Stimulated activated CD4-positive, alpha-beta T cell treated with anti-CD3 and anti-CD28 coated beads, Interleukin-2, amount 100 ng/mL, for 4 hours (primary cell): ENCODE measurements at regions not wholly inside any gene's neighbourhood (a gene's known extent, or its start where the extent isn't known, plus 50 kb on each side); places are given as distances from the start of the nearest gene placed in this dataset.

Experiments used
- DNase-seq: peaks from one replicate; pipeline ENCODE4 v3.0.0-alpha.2; 2020; ENCODE audit warnings: low read depth

GRCh38 chr12:116381744-116382685, 104.5 kb upstream of the MED13L start:
- DNase-seq = no peak

DNA sequence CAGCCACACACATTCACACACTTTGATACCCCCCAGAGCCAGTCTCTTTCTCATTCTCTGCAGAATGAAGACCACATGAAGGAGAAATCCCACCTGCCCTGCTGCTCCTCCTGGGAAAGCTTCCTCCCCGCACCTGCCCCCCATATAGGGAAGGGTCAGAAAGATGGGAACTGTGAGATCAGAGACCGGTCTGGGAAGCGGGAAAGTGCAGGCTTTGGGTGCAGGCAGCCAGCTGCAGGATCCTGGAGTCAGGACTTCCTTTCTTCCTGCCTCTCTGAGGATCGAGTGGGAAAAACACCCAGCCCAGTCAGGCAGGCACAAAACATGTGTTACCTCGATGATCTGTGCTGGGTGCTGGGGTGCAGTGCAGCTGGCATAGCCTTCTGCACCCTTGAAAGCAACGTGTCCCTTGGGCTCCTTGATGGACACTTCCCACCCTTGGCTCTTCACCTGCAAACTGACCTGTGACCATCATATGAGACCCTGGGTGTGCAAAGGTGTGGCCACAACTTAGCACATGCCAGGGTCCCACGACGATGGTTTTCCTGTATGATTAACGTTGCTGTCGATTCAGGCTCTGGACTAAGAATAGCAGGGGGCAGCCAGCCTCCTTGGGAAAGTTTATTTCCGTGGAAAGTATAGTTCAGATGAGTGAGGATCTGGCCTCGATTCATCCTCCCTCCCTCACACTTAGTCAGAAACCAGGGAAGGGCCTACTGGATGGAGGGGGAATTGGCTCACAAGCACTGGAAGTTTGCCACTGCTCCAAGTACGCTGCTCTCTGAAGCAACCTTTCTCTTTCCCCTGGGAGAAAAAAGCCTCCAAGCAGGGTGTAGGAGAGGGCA, 105.4 kb upstream of the MED13L start:
- no peak for DNase-seq

GRCh38 chr12:116384175-116384574, 106.7 kb upstream of the MED13L start:
- no peak for DNase-seq

DNA sequence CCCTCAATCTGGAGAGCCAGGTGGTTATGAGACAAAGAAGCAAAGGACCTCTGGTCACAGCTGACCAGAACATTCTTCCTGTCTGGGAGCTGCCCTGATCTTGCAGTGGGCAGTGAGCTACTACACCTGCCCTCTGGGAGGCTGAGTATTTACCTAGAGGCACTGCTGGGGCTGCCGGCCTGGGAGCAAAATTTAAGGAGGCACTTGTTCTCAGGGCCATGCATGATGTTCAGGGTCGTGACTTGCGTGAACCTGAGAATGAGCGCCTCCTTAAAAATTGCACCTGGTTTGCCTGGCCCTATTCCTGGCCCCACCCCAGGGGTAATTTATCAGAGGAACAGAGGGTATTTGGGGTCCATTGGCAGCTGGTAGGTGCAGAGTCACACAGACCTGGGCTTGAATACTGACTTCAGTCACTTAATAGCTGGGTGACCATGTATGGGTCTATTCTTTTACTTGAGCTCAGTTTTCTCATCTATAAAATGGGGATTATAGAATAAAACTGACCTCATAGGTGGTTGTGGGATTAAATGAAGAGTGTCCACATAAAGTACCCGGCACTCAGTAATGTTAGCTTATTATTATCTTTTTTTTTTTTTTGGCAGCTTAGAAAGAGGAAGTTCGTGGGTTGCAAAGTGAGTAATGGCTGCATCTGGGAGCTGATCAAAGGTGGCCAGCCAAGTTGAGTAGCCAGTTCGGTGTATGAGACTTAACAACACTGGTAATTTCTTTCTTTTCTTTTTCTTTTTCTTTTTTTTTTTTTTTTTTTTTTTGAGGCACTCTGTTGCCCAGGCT, 107.4 kb upstream of the MED13L start:
- no peak for DNase-seq

DNA sequence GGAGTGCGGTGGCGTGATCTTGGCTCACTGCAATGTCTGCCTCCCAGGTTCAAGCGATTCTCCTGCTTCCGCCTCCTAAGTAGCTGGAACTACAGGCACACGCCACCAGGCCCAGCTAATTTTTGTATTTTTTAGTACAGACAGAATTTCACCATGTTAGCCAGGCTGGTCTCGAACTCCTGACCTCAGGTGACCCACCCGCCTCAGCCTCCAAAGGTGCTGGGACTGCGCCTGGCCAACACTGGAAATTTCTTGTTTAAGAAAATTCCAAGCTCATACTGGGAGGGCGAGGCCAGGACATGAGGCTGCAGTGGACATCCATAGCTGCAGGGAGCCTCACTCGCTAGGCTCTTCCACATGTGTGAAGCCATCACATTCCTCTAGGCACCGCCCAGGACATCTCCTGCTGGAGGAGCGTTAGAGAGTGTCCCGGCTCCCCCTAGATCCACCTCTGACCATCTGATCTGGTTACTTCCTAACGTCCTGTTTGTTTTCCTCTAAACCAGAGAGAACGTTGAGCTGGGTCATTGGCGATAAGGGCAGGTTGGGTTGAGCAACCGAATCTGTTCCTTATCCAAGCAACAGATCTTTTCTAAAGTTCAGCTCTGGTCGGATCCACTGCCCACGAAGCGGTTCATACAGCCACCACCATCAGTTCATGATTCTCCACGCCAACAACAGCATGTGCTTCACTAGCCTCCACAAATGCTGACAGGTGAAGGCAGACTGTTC, 108.2 kb upstream of the MED13L start:
- no peak for DNase-seq

DNA sequence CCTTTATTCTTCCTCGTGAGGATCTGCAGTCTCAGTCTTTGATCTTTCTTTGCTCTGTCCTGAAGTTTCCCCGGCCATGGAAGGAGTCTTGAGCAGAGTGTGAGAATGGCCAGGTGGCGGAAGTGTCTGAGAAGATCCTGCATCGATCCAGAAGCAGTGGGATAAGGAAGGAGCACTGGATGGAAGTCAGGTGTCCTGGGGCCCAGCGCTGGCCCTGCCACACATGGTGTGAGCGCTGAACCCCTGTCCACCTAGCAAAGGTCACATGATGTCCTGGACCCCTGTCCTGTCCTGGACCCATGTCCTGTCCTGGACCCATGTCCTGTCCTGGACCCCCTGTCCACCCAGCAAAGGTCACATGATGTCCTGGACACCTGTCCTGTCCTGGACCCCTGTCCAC, 111.8 kb upstream of the MED13L start:
- DNase-seq = no peak

DNA sequence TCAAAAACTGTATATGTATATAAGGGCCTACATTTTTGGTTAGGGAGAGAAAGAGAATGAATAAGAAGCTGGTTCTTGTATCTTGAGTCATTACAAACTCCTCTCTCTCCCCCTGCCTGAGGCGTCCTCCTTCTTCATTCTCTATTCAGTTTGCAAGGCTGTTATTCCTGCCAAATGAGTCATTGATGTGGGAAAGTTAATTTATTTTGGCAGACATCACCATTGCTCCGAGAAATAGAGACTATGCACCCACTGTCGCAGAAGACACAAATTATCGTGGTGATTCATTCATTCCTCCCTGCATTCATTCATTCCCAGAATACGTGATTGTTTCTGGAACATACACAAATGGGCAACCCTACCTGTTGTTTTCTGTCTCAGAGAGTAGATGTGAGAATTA, 112.5 kb upstream of the MED13L start:
- DNase-seq = no peak

DNA sequence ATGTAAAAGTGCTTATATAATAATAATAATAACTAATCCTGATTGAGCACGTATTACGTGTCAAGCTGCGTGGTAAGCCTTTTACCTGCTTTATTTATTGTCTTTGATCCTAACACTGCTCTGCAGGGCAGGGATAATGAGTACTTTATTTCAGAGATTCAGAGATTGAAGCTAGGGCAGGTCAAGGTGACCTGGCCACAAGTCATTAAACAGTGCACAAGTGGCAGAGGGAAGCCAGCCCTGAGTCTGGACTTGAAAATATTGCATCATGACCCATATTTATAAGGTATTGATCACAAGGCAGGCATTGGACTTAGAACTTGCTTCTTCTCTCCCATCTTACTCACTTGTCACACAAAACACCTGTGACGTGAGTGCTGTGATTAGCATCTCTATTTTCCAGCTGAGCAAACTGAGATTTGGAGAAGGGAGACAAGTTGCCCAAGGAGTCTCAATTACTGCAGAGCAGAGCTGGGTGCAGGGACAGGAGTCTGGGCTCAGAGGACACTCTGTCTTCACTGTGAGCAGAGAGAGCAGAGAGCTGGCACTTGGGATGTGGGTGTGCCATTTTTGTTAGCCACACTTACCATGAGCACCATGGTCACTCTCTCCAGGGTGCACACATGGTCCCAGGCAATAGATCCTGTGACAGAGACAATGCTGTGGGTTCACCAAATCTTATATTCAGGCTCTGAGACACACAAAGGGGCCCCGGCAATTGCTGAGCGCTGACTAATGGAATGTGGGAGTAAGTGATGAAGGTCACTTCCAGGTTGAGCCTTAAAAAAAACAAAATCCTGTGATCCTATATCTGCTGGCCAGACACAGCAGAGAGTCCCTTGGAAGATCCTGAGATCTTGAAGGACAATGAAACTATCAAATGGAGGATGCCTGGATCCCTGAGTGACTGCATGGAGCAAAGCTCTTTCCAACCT, 113.2 kb upstream of the MED13L start:
- no peak for DNase-seq

- no peak for DNase-seq
These were observed 114.0 kb upstream of the MED13L start for GRCh38 chr12:116391501-116391900.

DNA sequence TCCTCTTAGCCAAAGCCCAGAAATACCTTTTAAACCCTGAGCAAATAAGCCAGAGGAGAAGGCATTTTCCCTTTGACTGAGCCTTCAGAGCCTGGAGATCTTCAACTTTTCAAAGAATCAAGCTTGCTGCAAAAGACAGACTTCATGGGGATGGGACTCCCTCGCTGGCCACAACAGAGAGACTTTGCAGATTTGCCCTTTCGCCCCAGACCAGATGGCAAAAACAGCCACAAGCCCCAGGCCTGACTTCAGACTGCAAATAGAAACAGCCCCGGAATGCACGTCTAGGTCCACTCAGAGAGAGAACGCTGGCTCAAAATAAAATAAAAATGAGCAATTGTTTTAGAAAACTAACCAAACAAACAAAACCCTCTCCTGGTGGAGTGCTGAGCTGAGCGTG, 114.6 kb upstream of the MED13L start:
- no peak for DNase-seq

DNA sequence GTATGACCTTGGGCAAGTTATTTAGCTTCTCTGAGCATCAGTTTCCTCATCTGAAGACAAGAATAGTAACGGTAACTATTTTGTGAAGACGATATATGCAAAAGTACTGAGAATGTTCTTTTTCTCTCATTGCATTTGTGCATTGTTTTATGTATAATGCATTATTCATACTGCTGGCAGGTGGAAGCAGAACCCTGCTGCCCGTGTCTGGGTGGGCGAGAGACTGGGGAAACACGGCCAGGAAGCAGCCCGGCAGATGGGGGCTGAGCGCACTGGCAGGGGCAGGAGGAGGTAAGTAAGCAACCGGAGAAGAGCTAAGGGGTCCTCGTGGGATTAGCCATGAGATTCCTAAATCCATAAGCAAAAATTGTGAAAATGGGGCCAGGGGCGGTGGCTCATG, 115.8 kb upstream of the MED13L start:
- no peak for DNase-seq

GRCh38 chr12:116393859-116394650, 116.6 kb upstream of the MED13L start:
- DNase-seq = no peak

DNA sequence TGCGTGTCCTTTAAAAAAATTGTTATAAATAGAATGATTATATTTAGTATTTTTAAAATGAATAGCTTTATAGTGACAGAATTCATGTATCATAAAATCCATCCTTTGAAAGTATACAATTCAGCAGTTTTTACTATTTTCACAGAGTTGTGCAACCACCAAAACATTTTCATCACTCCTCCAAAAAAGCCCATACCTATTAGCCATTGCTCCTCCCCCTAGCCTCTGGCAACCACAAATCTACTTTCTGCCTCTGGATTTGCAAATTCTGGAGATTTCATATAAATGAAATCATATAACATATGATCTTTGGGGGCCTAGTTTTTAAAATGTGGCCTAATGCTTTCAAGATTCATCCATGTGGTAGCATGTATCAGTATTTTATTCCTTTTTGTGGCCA, 117.9 kb upstream of the MED13L start:
- no peak for DNase-seq

DNA sequence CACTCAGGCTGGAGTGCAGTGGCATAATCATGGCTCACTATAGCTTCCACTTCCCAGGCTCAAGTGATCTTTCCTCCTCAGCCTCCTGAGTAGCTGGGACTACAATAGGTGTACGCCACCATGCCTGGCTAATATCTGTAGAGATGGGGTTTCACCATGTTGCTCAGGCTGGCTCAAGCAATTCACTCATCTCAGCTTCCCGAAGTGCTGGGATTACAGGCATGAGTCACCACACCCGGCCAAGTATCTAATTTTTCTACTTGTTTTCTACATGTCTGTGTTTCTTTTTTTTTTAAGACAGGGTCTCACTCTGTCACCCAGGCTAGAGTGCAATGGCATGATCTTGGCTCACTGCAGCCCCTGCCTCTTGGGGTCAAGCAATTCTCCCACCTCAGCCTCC, 119.7 kb upstream of the MED13L start:
- no peak for DNase-seq

- no peak for DNase-seq
These were observed 120.7 kb upstream of the MED13L start for GRCh38 chr12:116398193-116398592.

- no peak for DNase-seq
These were observed 121.6 kb upstream of the MED13L start for GRCh38 chr12:116399055-116399454.

DNA sequence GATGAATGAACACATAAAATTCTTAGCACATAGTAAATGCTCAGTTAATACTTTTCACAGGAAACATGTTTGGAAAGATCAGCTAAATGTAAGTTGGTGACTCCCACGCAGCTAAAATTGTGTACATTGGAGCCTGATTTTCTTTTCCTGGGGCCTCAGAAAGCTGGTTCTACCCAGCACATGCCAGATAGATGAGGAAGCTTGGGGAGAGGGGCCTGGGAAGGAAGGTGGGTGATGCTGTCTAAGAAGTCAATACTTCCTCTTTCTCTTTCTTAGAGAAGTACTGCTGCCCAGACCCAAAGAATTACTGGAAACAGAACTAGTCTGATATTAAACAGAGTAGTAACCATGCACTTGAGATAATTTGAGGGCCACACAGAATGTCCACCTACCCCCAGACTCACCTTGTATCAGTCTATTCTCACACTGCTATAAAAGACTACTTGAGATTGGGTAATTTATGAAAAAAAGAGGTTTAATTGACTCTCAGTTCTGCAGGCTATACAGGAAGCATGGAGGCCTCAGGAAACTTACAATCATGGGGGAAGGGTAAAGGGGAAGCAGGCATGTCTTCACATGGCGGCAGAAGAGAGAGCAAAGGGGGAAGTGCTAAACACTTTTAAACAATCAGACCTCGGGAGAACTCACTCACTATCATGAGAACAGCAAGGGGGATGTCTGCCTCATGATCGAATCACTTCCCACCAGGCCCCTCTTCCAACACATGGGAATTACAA, 123.3 kb upstream of the MED13L start:
- no peak for DNase-seq

DNA sequence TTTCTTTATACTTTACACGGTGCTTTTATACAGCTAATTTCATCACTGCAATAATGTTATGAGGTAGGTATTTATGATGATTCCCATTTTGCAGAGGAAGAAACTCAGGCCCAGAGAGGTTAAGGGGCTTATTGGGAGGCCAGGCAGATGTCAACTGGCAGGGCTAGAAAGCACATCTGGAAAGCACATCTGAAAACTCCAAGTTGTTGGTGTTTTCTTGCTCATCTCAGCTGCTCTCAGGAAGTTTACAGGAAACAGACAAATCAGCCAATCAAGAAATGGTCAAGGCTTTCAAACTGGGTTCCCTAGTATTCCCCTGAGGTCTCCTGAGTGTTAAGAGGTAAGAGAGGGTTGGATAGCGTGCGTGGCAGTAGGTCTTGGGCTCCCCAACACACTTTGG, 124.1 kb upstream of the MED13L start:
- no peak for DNase-seq
